GM23338 (cell line): ENCODE measurements at regions not wholly inside any gene's neighbourhood (a gene's known extent, or its start where the extent isn't known, plus 50 kb on each side); places are given as distances from the start of the nearest gene placed in this dataset.

Experiments used
- ATAC-seq: fragments of 200-7000 bp; cut with Tn5 transposase; 3 replicates; pipeline ENCODE4 v1.9.1; 2020
- DNase-seq: peaks from one replicate; pipeline ENCODE4 v3.0.0-alpha.2; 2015; ENCODE audit warnings: low spot score
- H2AFZ ChIP-seq: fragments of 200-600 bp; sonication (generic); 2 replicates; pipeline ENCODE4 v1.8.0; 2016; ENCODE audit warnings: antibody characterized with exemption, mild to moderate bottlenecking, moderate library complexity
- H3F3A ChIP-seq: fragments of 200-600 bp; sonication (generic); replicated peaks from 2 replicates; pipeline ENCODE4 v1.8.0; 2017; ENCODE audit warnings: antibody characterized with exemption, mixed run types, low read depth
- H3K27ac ChIP-seq: fragments of 200-600 bp; sonication (generic); 2 replicates; pipeline ENCODE4 v1.6.1; 2016; ENCODE audit warnings: low read depth
- H3K27me3 ChIP-seq: fragments of 200-600 bp; sonication (generic); 2 replicates; pipeline ENCODE4 v1.8.0; 2016; ENCODE audit warnings: mild to moderate bottlenecking, mixed run types, moderate library complexity; ENCODE audit not compliant: insufficient read depth
- H3K36me3 ChIP-seq: fragments of 200-600 bp; sonication (generic); 2 replicates; pipeline ENCODE4 v1.8.0; 2016; ENCODE audit warnings: mild to moderate bottlenecking; ENCODE audit not compliant: insufficient read depth
- H3K4me1 ChIP-seq: fragments of 200-600 bp; sonication (generic); 2 replicates; pipeline ENCODE4 v1.8.0; 2016; ENCODE audit warnings: mild to moderate bottlenecking, moderate library complexity; ENCODE audit not compliant: insufficient read depth
- H3K4me2 ChIP-seq: fragments of 200-600 bp; sonication (generic); 2 replicates; pipeline ENCODE4 v1.7.1; 2017; ENCODE audit warnings: mixed run types
- H3K4me3 ChIP-seq: fragments of 200-600 bp; sonication (generic); 2 replicates; pipeline ENCODE4 v1.6.1; 2016; ENCODE audit warnings: mixed run types
- H3K79me2 ChIP-seq: fragments of 200-600 bp; sonication (generic); replicated peaks from 2 replicates; pipeline ENCODE4 v1.8.0; 2017; ENCODE audit warnings: mild to moderate bottlenecking; ENCODE audit not compliant: insufficient read depth
- H3K9me2 ChIP-seq: fragments of 200-600 bp; sonication (generic); 2 replicates; pipeline ENCODE4 v1.8.0; 2017; ENCODE audit not compliant: insufficient read depth
- H4K20me1 ChIP-seq: fragments of 200-600 bp; sonication (generic); replicated peaks from 2 replicates; pipeline ENCODE4 v1.8.0; 2017; ENCODE audit warnings: mild to moderate bottlenecking; ENCODE audit not compliant: insufficient read depth
- H3K27ac Mint-ChIP-seq: 2 replicates; pipeline ENCODE4 v1.8.0; 2020; ENCODE audit warnings: inconsistent platforms, mild to moderate bottlenecking, moderate library complexity, mixed read lengths
- H3K27me3 Mint-ChIP-seq: 3 replicates; pipeline ENCODE4 v1.8.0; 2022; ENCODE audit warnings: low read depth, mild to moderate bottlenecking, moderate library complexity, mixed read lengths, inconsistent platforms; ENCODE audit not compliant: insufficient read depth, poor library complexity
- H3K36me3 Mint-ChIP-seq: 3 replicates; pipeline ENCODE4 v1.8.0; 2021; ENCODE audit warnings: low read depth, mild to moderate bottlenecking, inconsistent platforms, moderate library complexity, mixed read lengths
- H3K4me1 Mint-ChIP-seq: 3 replicates; pipeline ENCODE4 v1.8.0; 2020; ENCODE audit warnings: mild to moderate bottlenecking, inconsistent platforms, mixed read lengths
- H3K4me3 Mint-ChIP-seq: 3 replicates; pipeline ENCODE4 v1.8.0; 2021; ENCODE audit warnings: moderate library complexity, mild to moderate bottlenecking, inconsistent platforms, mixed read lengths
- H3K9me3 Mint-ChIP-seq: 3 replicates; pipeline ENCODE4 v1.8.0; 2020; ENCODE audit warnings: moderate library complexity, mild to moderate bottlenecking, inconsistent platforms, mixed read lengths
- CREB1 ChIP-seq: fragments of 250-450 bp; sonication (Bioruptor Pico); IDR thresholded peaks from 2 replicates; pipeline ENCODE4 v1.5.0; 2020; ENCODE audit warnings: low read depth, mild to moderate bottlenecking, moderate library complexity
- EZH2 ChIP-seq: fragments of 200-600 bp; sonication (generic); IDR thresholded peaks from one replicate; pipeline ENCODE4 v1.8.0; 2017; ENCODE audit warnings: antibody characterized with exemption, mild to moderate bottlenecking, low read depth; ENCODE audit not compliant: unreplicated experiment
- NANOG ChIP-seq: IDR thresholded peaks from 2 replicates; pipeline ENCODE4 v1.6.1; 2016; ENCODE audit warnings: antibody characterized with exemption, borderline replicate concordance
- POLR2AphosphoS5 ChIP-seq: IDR thresholded peaks from 2 replicates; pipeline ENCODE4 v1.6.1; 2016; ENCODE audit warnings: antibody characterized with exemption, low read depth
- STAT1 ChIP-seq: IDR thresholded peaks from one replicate; pipeline ENCODE4 v1.6.1; 2016; ENCODE audit warnings: antibody characterized with exemption; ENCODE audit not compliant: unreplicated experiment
- ZNF331 ChIP-seq: fragments of 250-450 bp; sonication (Bioruptor Pico); IDR thresholded peaks from 2 replicates; pipeline ENCODE4 v1.5.0; 2020; ENCODE audit warnings: low read depth, mild to moderate bottlenecking, moderate library complexity
- TF ChIP-seq, protein P1 (sequence below): fragments of 250-450 bp; sonication (Bioruptor Pico); IDR thresholded peaks from 2 replicates; pipeline ENCODE4 v1.5.0; 2020; ENCODE audit warnings: mild to moderate bottlenecking, moderate library complexity

DNA sequence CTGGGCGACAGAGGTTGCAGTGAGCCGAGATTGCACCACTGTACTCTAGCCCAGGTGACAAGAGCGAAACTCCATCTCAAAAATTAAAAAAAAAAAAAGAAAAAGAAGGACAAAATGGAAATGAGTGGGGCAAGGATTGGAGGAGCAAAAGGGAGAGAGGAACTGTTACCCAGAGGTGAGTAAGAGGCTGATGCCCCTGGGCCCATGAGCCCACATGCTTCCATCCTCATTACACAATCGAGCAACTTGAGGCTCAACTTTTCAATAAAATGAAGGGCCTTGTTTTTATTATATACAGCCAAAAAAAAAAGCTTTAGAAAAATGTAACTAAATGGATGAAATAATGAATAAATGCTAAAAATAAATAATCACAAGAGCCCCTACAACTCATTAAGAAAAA, 91.7 kb upstream of the YWHAQ start:
- no peak overlapping the region for H3K4me3 ChIP-seq
- Mint-ChIP-seq H3K4me3 (no peak overlapping the region), H3K9me3 (no peaks in the 10 kb centered on the region), H3K27me3 (no peaks in the 10 kb centered on the region), H3K4me1 (no peaks in the 10 kb centered on the region; the same call in 2 of the 3 replicates), H3K36me3 (no peaks in the 10 kb centered on the region), H3K27ac (no peak overlapping the region)
- no peak for TF ChIP-seq ZNF331
- TF ChIP-seq, protein P1, sequence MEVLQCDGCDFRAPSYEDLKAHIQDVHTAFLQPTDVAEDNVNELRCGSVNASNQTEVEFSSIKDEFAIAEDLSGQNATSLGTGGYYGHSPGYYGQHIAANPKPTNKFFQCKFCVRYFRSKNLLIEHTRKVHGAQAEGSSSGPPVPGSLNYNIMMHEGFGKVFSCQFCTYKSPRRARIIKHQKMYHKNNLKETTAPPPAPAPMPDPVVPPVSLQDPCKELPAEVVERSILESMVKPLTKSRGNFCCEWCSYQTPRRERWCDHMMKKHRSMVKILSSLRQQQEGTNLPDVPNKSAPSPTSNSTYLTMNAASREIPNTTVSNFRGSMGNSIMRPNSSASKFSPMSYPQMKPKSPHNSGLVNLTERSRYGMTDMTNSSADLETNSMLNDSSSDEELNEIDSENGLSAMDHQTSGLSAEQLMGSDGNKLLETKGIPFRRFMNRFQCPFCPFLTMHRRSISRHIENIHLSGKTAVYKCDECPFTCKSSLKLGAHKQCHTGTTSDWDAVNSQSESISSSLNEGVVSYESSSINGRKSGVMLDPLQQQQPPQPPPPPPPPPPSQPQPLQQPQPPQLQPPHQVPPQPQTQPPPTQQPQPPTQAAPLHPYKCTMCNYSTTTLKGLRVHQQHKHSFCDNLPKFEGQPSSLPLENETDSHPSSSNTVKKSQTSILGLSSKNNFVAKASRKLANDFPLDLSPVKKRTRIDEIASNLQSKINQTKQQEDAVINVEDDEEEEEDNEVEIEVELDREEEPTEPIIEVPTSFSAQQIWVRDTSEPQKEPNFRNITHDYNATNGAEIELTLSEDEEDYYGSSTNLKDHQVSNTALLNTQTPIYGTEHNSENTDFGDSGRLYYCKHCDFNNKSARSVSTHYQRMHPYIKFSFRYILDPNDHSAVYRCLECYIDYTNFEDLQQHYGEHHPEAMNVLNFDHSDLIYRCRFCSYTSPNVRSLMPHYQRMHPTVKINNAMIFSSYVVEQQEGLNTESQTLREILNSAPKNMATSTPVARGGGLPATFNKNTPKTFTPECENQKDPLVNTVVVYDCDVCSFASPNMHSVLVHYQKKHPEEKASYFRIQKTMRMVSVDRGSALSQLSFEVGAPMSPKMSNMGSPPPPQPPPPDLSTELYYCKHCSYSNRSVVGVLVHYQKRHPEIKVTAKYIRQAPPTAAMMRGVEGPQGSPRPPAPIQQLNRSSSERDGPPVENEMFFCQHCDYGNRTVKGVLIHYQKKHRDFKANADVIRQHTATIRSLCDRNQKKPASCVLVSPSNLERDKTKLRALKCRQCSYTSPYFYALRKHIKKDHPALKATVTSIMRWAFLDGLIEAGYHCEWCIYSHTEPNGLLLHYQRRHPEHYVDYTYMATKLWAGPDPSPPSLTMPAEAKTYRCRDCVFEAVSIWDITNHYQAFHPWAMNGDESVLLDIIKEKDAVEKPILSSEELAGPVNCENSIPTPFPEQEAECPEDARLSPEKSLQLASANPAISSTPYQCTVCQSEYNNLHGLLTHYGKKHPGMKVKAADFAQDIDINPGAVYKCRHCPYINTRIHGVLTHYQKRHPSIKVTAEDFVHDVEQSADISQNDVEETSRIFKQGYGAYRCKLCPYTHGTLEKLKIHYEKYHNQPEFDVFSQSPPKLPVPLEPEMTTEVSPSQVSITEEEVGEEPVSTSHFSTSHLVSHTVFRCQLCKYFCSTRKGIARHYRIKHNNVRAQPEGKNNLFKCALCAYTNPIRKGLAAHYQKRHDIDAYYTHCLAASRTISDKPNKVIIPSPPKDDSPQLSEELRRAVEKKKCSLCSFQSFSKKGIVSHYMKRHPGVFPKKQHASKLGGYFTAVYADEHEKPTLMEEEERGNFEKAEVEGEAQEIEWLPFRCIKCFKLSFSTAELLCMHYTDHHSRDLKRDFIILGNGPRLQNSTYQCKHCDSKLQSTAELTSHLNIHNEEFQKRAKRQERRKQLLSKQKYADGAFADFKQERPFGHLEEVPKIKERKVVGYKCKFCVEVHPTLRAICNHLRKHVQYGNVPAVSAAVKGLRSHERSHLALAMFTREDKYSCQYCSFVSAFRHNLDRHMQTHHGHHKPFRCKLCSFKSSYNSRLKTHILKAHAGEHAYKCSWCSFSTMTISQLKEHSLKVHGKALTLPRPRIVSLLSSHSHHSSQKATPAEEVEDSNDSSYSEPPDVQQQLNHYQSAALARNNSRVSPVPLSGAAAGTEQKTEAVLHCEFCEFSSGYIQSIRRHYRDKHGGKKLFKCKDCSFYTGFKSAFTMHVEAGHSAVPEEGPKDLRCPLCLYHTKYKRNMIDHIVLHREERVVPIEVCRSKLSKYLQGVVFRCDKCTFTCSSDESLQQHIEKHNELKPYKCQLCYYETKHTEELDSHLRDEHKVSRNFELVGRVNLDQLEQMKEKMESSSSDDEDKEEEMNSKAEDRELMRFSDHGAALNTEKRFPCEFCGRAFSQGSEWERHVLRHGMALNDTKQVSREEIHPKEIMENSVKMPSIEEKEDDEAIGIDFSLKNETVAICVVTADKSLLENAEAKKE, result no peak
- no peak for TF ChIP-seq STAT1
- H3K27ac ChIP-seq, result no peak overlapping the region
- no peaks in the 10 kb centered on the region for H3K36me3 ChIP-seq
- no peaks in the 10 kb centered on the region for H3K4me1 ChIP-seq
- no peaks in the 10 kb centered on the region for H3F3A ChIP-seq
- H4K20me1 ChIP-seq, result no peaks in the 10 kb centered on the region
- ATAC-seq (no peak), DNase-seq (no peak)
- no peak overlapping the region for H2AFZ ChIP-seq
- H3K4me2 ChIP-seq, result no peak overlapping the region
- no peaks in the 10 kb centered on the region for H3K27me3 ChIP-seq
- H3K9me2 ChIP-seq, result no peaks in the 10 kb centered on the region
- H3K79me2 ChIP-seq, result no peaks in the 10 kb centered on the region

DNA sequence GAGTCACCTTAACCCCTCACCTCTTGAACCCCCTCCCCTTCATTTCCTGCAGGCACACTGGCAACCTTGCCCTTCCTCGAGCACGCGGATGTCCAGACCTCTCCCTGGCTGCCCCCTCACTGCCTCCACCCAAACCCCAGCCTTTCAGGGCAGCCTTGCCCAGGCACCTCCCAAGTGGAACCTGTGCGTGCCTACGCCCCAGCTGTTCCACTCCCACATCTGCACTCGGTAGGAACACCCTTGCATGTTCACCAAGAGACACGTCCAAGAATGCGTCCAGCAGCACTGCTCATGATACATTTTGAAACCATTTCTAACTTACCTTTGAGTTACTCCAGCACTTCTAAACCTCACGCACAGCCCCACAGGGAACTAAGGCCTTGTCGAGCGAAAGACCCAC, 93.8 kb upstream of the YWHAQ start:
- Histone ChIP-seq H3F3A (no peaks in the 10 kb centered on the region), H3K36me3 (no peaks in the 10 kb centered on the region), H3K27ac (no peak overlapping the region), H2AFZ (peak overlapping the region; percentile 32; the same call in 1 of the 2 replicates), H3K27me3 (no peaks in the 10 kb centered on the region), H3K4me2 (no peak overlapping the region), H3K4me3 (no peak overlapping the region), H3K79me2 (no peaks in the 10 kb centered on the region), H3K9me2 (no peaks in the 10 kb centered on the region), H4K20me1 (no peaks in the 10 kb centered on the region), H3K4me1 (no peaks in the 10 kb centered on the region)
- ATAC-seq (no peak), DNase-seq (no peak)
- no peaks in the 10 kb centered on the region for H3K27me3 Mint-ChIP-seq
- H3K4me3 Mint-ChIP-seq, result no peak overlapping the region
- H3K4me1 Mint-ChIP-seq, result peaks cover 7% of the 10 kb centered on the region; the same call in 2 of the 3 replicates
- no peak overlapping the region for H3K27ac Mint-ChIP-seq
- H3K9me3 Mint-ChIP-seq, result no peaks in the 10 kb centered on the region
- no peaks in the 10 kb centered on the region for H3K36me3 Mint-ChIP-seq
- TF ChIP-seq, protein P1, result no peak
- TF ChIP-seq NANOG (no peak), POLR2AphosphoS5 (no peak), EZH2 (no peak), STAT1 (no peak), CREB1 (no peak)
